ENCODE measurements at regions not wholly inside any gene's neighbourhood (a gene's known extent, or its start where the extent isn't known, plus 50 kb on each side); places are given as distances from the start of the nearest gene placed in this dataset.

GRCh38 chr2:108084311-108084710, 98.0 kb downstream of the SLC5A7 start:
- intact Hi-C loops (cut with micrococcal nuclease; ENCODE audit: unreplicated experiment), result no loop called here
- Mint-ChIP-seq H3K27me3 (ENCODE audit: unreplicated experiment) (peaks cover 13% of the 10 kb centered on the region), H3K9me3 (ENCODE audit: low read depth, unreplicated experiment) (no peaks in the 10 kb centered on the region), H3K4me1 (ENCODE audit: low read depth, unreplicated experiment) (no peaks in the 10 kb centered on the region), H3K27ac (ENCODE audit: unreplicated experiment) (no peak overlapping the region), H3K36me3 (ENCODE audit: insufficient read depth, unreplicated experiment) (no peaks in the 10 kb centered on the region), H3K4me3 (ENCODE audit: low read depth, unreplicated experiment) (no peak overlapping the region)
- no TSS peak for BruUV-seq (replicated peaks)
- no peak for DNase-seq
- no peak for TF ChIP-seq CTCF (IDR thresholded peaks at IDR 0.05; ENCODE audit: unreplicated experiment)
- CTCF ChIA-PET, result no interaction called here

GRCh38 chr2:108092886-108093285, 106.6 kb downstream of the SLC5A7 start:
- no peak for DNase-seq
- Mint-ChIP-seq H3K27me3 (ENCODE audit: unreplicated experiment) (no peaks in the 10 kb centered on the region), H3K4me1 (ENCODE audit: low read depth, unreplicated experiment) (no peaks in the 10 kb centered on the region), H3K4me3 (ENCODE audit: low read depth, unreplicated experiment) (no peak overlapping the region), H3K36me3 (ENCODE audit: insufficient read depth, unreplicated experiment) (no peaks in the 10 kb centered on the region), H3K27ac (ENCODE audit: unreplicated experiment) (no peak overlapping the region), H3K9me3 (ENCODE audit: low read depth, unreplicated experiment) (peaks cover 4% of the 10 kb centered on the region)
- intact Hi-C loops (cut with micrococcal nuclease; ENCODE audit: unreplicated experiment), result no loop called here
- no TSS peak for BruUV-seq (replicated peaks)
- no peak for TF ChIP-seq CTCF (IDR thresholded peaks at IDR 0.05; ENCODE audit: unreplicated experiment)
- CTCF ChIA-PET, result no interaction called here

- Mint-ChIP-seq H3K36me3 (ENCODE audit: insufficient read depth, unreplicated experiment) (no peaks in the 10 kb centered on the region), H3K4me1 (ENCODE audit: low read depth, unreplicated experiment) (no peaks in the 10 kb centered on the region), H3K27me3 (ENCODE audit: unreplicated experiment) (peaks cover 6% of the 10 kb centered on the region), H3K27ac (ENCODE audit: unreplicated experiment) (no peak overlapping the region), H3K9me3 (ENCODE audit: low read depth, unreplicated experiment) (peaks cover 2% of the 10 kb centered on the region), H3K4me3 (ENCODE audit: low read depth, unreplicated experiment) (no peak overlapping the region)
- no peak for TF ChIP-seq CTCF (IDR thresholded peaks at IDR 0.05; ENCODE audit: unreplicated experiment)
- intact Hi-C loops (cut with micrococcal nuclease; ENCODE audit: unreplicated experiment), result no loop called here
- CTCF ChIA-PET, result no interaction called here
- no TSS peak for BruUV-seq (replicated peaks)
- no peak for DNase-seq
Observed at GRCh38 chr2:108101481-108101880, 115.2 kb downstream of the SLC5A7 start.

GRCh38 chr2:108106731-108107130, 120.4 kb downstream of the SLC5A7 start:
- DNase-seq, result no peak
- H3K36me3 Mint-ChIP-seq (ENCODE audit: insufficient read depth, unreplicated experiment), result no peaks in the 10 kb centered on the region
- no peak overlapping the region for H3K27ac Mint-ChIP-seq (ENCODE audit: unreplicated experiment)
- no TSS peak for BruUV-seq (replicated peaks)
- no peaks in the 10 kb centered on the region for H3K4me1 Mint-ChIP-seq (ENCODE audit: low read depth, unreplicated experiment)
- no peak for TF ChIP-seq CTCF (IDR thresholded peaks at IDR 0.05; ENCODE audit: unreplicated experiment)
- CTCF ChIA-PET, result no interaction called here
- intact Hi-C loops (cut with micrococcal nuclease; ENCODE audit: unreplicated experiment), result loop anchor here (1.0 kb wide), 1 partner anchor 9 kb away; no protein-coding TSS in a partner anchor
- H3K4me3 Mint-ChIP-seq (ENCODE audit: low read depth, unreplicated experiment), result no peak overlapping the region
- peaks cover 2% of the 10 kb centered on the region for H3K9me3 Mint-ChIP-seq (ENCODE audit: low read depth, unreplicated experiment)
- H3K27me3 Mint-ChIP-seq (ENCODE audit: unreplicated experiment), result peaks cover 14% of the 10 kb centered on the region
